ENCODE measurements at regions not wholly inside any gene's neighbourhood (a gene's known extent, or its start where the extent isn't known, plus 50 kb on each side); places are given as distances from the start of the nearest gene placed in this dataset.

DNA sequence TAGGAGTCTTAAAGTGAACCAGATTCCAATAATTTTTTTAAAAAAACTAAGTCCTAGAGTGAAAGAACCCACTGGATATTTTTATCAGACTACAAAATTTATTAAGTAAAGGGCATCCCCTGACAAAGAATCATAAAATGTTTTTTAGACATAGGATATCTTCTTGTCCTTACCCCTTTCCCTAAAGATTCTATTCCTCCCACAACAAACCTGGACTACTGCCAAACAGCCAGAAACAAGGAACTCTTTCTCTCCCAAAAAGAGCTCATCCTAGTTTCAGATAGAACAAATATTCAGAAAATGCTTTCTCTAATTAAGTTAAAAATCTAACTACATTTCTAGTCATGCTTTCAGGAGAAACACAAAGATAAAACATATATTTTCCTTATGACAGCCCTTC lies 327.1 kb downstream of the FAM181B start:
- TF ChIP-seq CTCF (IDR thresholded peaks at IDR 0.05 in 4 of 5, conservative IDR thresholded peaks at IDR 0.05 in 1 of 5) (no peak), POLR2A (IDR thresholded peaks at IDR 0.05) (no peak)

All from gastrocnemius medialis (tissue), 4 donors.